ENCODE measurements at regions not wholly inside any gene's neighbourhood (a gene's known extent, or its start where the extent isn't known, plus 50 kb on each side); places are given as distances from the start of the nearest gene placed in this dataset.

- DNase-seq (ENCODE audit: low spot score) = no peak
Measured at GRCh38 chr7:12939694-12940093, 252.3 kb downstream of the ARL4A start.

- no peak for DNase-seq (ENCODE audit: low spot score)
Measured at GRCh38 chr7:12941512-12941911, 254.1 kb downstream of the ARL4A start.

GRCh38 chr7:12942609-12943008 is 255.2 kb downstream of the ARL4A start:
- peak; percentile 84 for DNase-seq (ENCODE audit: low spot score)

- DNase-seq (ENCODE audit: low spot score) = peak; percentile 46
Measured at GRCh38 chr7:12943781-12944180, 256.3 kb downstream of the ARL4A start.

GRCh38 chr7:12945901-12946300 is 258.5 kb downstream of the ARL4A start:
- DNase-seq (ENCODE audit: low spot score) = no peak

- DNase-seq (ENCODE audit: low spot score) = no peak
Measured at GRCh38 chr7:12947465-12947864, 260.0 kb downstream of the ARL4A start.

GRCh38 chr7:12949060-12949931 is 261.9 kb downstream of the ARL4A start:
- no peak for DNase-seq (ENCODE audit: low spot score)

GRCh38 chr7:12951397-12951801 is 264.0 kb downstream of the ARL4A start:
- peak; percentile 42 for DNase-seq (ENCODE audit: low spot score)

- no peak for DNase-seq (ENCODE audit: low spot score)
Measured at GRCh38 chr7:12954380-12955033, 267.1 kb downstream of the ARL4A start.

- DNase-seq (ENCODE audit: low spot score) = no peak
Measured at GRCh38 chr7:12957487-12957886, 270.1 kb downstream of the ARL4A start.

GRCh38 chr7:12961910-12962480 is 274.6 kb downstream of the ARL4A start:
- DNase-seq (ENCODE audit: low spot score) = no peak

GRCh38 chr7:12963435-12963834 is 276.0 kb downstream of the ARL4A start:
- DNase-seq (ENCODE audit: low spot score) = no peak

GRCh38 chr7:12964836-12965235 is 277.4 kb downstream of the ARL4A start:
- DNase-seq (ENCODE audit: low spot score) = no peak

GRCh38 chr7:12965767-12966166 is 278.3 kb downstream of the ARL4A start:
- DNase-seq (ENCODE audit: low spot score) = peak; percentile 73

GRCh38 chr7:12967322-12967721 is 279.9 kb downstream of the ARL4A start:
- DNase-seq (ENCODE audit: low spot score) = no peak

GRCh38 chr7:12968836-12969422 is 281.5 kb downstream of the ARL4A start:
- no peak for DNase-seq (ENCODE audit: low spot score)

GRCh38 chr7:12970626-12971025 is 283.2 kb downstream of the ARL4A start:
- no peak for DNase-seq (ENCODE audit: low spot score)

GRCh38 chr7:12974451-12975166 is 287.2 kb downstream of the ARL4A start:
- DNase-seq (ENCODE audit: low spot score) = no peak

- no peak for DNase-seq (ENCODE audit: low spot score)
Measured at GRCh38 chr7:12975412-12975811, 288.0 kb downstream of the ARL4A start.

- peak; percentile 25 for DNase-seq (ENCODE audit: low spot score)
Measured at GRCh38 chr7:12979181-12979580, 291.7 kb downstream of the ARL4A start.

GRCh38 chr7:12982178-12982577 is 294.7 kb downstream of the ARL4A start:
- no peak for DNase-seq (ENCODE audit: low spot score)

GRCh38 chr7:12984117-12984516 is 296.7 kb downstream of the ARL4A start:
- DNase-seq (ENCODE audit: low spot score) = no peak

All from HT-29 (cell line).